A549 (cell line): ENCODE measurements at regions not wholly inside any gene's neighbourhood (a gene's known extent, or its start where the extent isn't known, plus 50 kb on each side); places are given as distances from the start of the nearest gene placed in this dataset.
A peak's percentile ranks its signal among the peaks of the same experiment; 100 is the strongest.

Source experiments
- ATAC-seq, 2 experiments: fragments of 200-7000 bp in 1 of 2; fragments of >200 bp in 1 of 2; cut with Nextera tagmentation in 1 of 2; cut with Tn5 transposase in 1 of 2; 3 replicates each; pipeline versions ENCODE4 v1.8.0 to v1.9.1; 2018 to 2020; ENCODE audit warnings: mild to moderate bottlenecking in 1 of 2, moderate library complexity in 1 of 2
- CTCF ChIA-PET: fragments of 300-600 bp; sonication (Branson Sonifier 250); formaldehyde crosslinking; extraction: SDS; loops from one replicate; lab custom pipeline; 2021; ENCODE audit warnings: antibody characterized with exemption, inconsistent platforms; lab: Yijun Ruan, JAX
- POLR2A ChIA-PET: fragments of 350-600 bp; formaldehyde crosslinking; extraction: SDS; loops from one replicate; lab custom pipeline; 2021; ENCODE audit warnings: antibody characterized with exemption, inconsistent platforms; lab: Yijun Ruan, JAX
- DNase-seq, 2 experiments: peaks; one replicate each; pipeline versions ENCODE4 v3.0.0 to v3.0.0-alpha.2; 2011 to 2016; ENCODE audit warnings: low read depth in 1 of 2, low spot score in 1 of 2
- FAIRE-seq: peaks from 2 replicates; lab custom pipeline; 2011; peaks lifted over from hg19 to GRCh38; lab: Jason Lieb, UNC
- H3K27ac ChIP-seq, 2 experiments: fragments of >200 bp; sonication (Bioruptor Twin); formaldehyde crosslinking; 3 replicates each; pipeline ENCODE4 v1.5.1; 2016 to 2017
- H3K4me1 ChIP-seq: fragments of >200 bp; sonication (Bioruptor Twin); formaldehyde crosslinking; 3 replicates; pipeline ENCODE4 v1.6.1; 2016
- H3K4me2 ChIP-seq: fragments of >200 bp; sonication (Bioruptor Twin); formaldehyde crosslinking; 3 replicates; pipeline ENCODE4 v1.6.1; 2016
- H3K4me3 ChIP-seq: fragments of >200 bp; sonication (Bioruptor Twin); formaldehyde crosslinking; 3 replicates; pipeline ENCODE4 v1.5.1; 2016
- H3K9me3 ChIP-seq: fragments of >200 bp; sonication (Bioruptor Twin); formaldehyde crosslinking; 3 replicates; pipeline ENCODE4 v1.6.1; 2016
- ATOH8 ChIP-seq: fragments of 250-450 bp; sonication (Bioruptor Pico); IDR thresholded peaks from 2 replicates; pipeline ENCODE4 v1.5.0; 2020; ENCODE audit warnings: low read depth, mild to moderate bottlenecking, moderate library complexity
- CBX2 ChIP-seq: fragments of 200-600 bp; sonication (generic); IDR thresholded peaks from 2 replicates; pipeline ENCODE4 v1.6.1; 2016; ENCODE audit warnings: low read depth, mild to moderate bottlenecking, borderline replicate concordance
- CHD2 ChIP-seq: fragments of 150-350 bp; IDR thresholded peaks from 2 replicates; pipeline ENCODE4 v1.6.1; 2014; ENCODE audit warnings: low read length; ENCODE audit not compliant: partially characterized antibody
- CTCF ChIP-seq: fragments of >200 bp; sonication (Bioruptor Twin); formaldehyde crosslinking; IDR thresholded peaks from 3 replicates; pipeline ENCODE4 v1.5.1; 2016
- ELK1 ChIP-seq: fragments of 150-350 bp; IDR thresholded peaks from 2 replicates; pipeline ENCODE4 v1.6.1; 2014; ENCODE audit warnings: low read depth, mild to moderate bottlenecking, low read length
- EP300 ChIP-seq, 2 experiments: fragments of >200 bp; sonication (Bioruptor Twin); formaldehyde crosslinking; IDR thresholded peaks; 2 replicates in 1 of 2; 3 replicates in 1 of 2; pipeline ENCODE4 v1.6.1; 2016 to 2017
- MAZ ChIP-seq: fragments of 150-350 bp; IDR thresholded peaks from 2 replicates; pipeline ENCODE4 v1.6.1; 2014; ENCODE audit warnings: antibody characterized with exemption, low read depth, low read length, borderline replicate concordance
- NFE2L2 ChIP-seq: fragments of 150-350 bp; conservative IDR thresholded peaks from 2 replicates; pipeline ENCODE4 v1.6.1; 2014; ENCODE audit warnings: low read length
- NPAS2 ChIP-seq: fragments of 250-450 bp; sonication (Bioruptor Pico); IDR thresholded peaks from 2 replicates; pipeline ENCODE4 v1.8.0; 2022; ENCODE audit warnings: mild to moderate bottlenecking, moderate library complexity, borderline replicate concordance
- PHF8 ChIP-seq: fragments of 200-600 bp; sonication (generic); IDR thresholded peaks from 2 replicates; pipeline ENCODE4 v1.6.1; 2016; ENCODE audit warnings: low read depth, mild to moderate bottlenecking, antibody characterized with exemption, moderate library complexity, borderline replicate concordance
- RAD21 ChIP-seq, 2 experiments: fragments of >200 bp in 1 of 2; sonication (Bioruptor Twin) in 1 of 2; formaldehyde crosslinking in 1 of 2; IDR thresholded peaks in 1 of 2; conservative IDR thresholded peaks in 1 of 2; 2 replicates in 1 of 2; 3 replicates in 1 of 2; pipeline ENCODE4 v1.6.1; 2012 to 2018; ENCODE audit warnings: inconsistent platforms in 1 of 2
- REST ChIP-seq: fragments of 200-600 bp; sonication (generic); IDR thresholded peaks from 2 replicates; pipeline ENCODE4 v1.6.1; 2016; ENCODE audit warnings: antibody characterized with exemption, mild to moderate bottlenecking, moderate library complexity
- SMC3 ChIP-seq: fragments of >200 bp; sonication (Bioruptor Twin); formaldehyde crosslinking; IDR thresholded peaks from 3 replicates; pipeline ENCODE4 v1.6.1; 2018; ENCODE audit warnings: inconsistent platforms
- SREBF2 ChIP-seq: fragments of 450-650 bp; IDR thresholded peaks from 2 replicates; pipeline ENCODE4 v1.6.1; 2014; ENCODE audit warnings: mild to moderate bottlenecking, moderate library complexity
- TFCP2L1 ChIP-seq: fragments of 250-450 bp; sonication (Bioruptor Pico); IDR thresholded peaks from 2 replicates; pipeline ENCODE4 v1.5.0; 2021; ENCODE audit warnings: mild to moderate bottlenecking
- WGBS: methylation state at CpG from one replicate; pipeline ENCODE4 v1.1.6; 2017; ENCODE audit errors: missing lambda C conversion rate; 5-methylcytosine and 5-hydroxymethylcytosine counted together

- DNase-seq (no peak), ATAC-seq (no peak), FAIRE-seq (no peak)
- ChIA-PET CTCF (no interaction called here), POLR2A (no interaction called here)
- H3K4me1 ChIP-seq: no peaks in the 10 kb centered on the region
- TF ChIP-seq SREBF2 (no peak), SMC3 (no peak), EP300 (IDR thresholded peaks at IDR 0.05) (no peak), NPAS2 (CRISPR knock-in tag) (no peak), CBX2 (no peak), TFCP2L1 (CRISPR knock-in tag) (no peak), REST (no peak)
- H3K4me2 ChIP-seq: no peak overlapping the region
- no peak overlapping the region for H3K4me3 ChIP-seq
- H3K27ac ChIP-seq: no peak overlapping the region
- WGBS: 47% methylated on average over 3 of the region's 3 CpGs
- H3K9me3 ChIP-seq: no peaks in the 10 kb centered on the region
These were observed 180.1 kb upstream of the USP25 start for GRCh38 chr21:15549671-15550070.

GRCh38 chr21:15552914-15553494, 176.8 kb upstream of the USP25 start:
- Histone ChIP-seq H3K4me3 (no peak overlapping the region), H3K4me1 (no peaks in the 10 kb centered on the region)
- ATAC-seq: no peak

GRCh38 chr21:15557925-15558324, 171.9 kb upstream of the USP25 start:
- FAIRE-seq (no peak), ATAC-seq (no peak), DNase-seq (no peak)
- Histone ChIP-seq H3K4me1 (no peaks in the 10 kb centered on the region), H3K27ac (no peak overlapping the region), H3K4me2 (no peak overlapping the region), H3K4me3 (no peak overlapping the region), H3K9me3 (no peaks in the 10 kb centered on the region)
- 54% methylated on average over 4 of the region's 4 CpGs for WGBS
- ChIA-PET CTCF (no interaction called here), POLR2A (no interaction called here)
- TF ChIP-seq REST (no peak), PHF8 (no peak), CHD2 (no peak), NFE2L2 (no peak), RAD21 (conservative IDR thresholded peaks at IDR 0.05 in 1 of 2, IDR thresholded peaks at IDR 0.05 in 1 of 2) (no peak), MAZ (no peak), ELK1 (no peak)

More at GRCh38 chr21:15552914-15553494, 176.8 kb upstream of the USP25 start:
- DNase-seq: peak; percentile 1 to 20
- H3K27ac ChIP-seq: no peak overlapping the region
- ChIA-PET POLR2A (interaction anchor here (1.1 kb wide), 1 partner anchor 488 kb away, joined by 3 read pairs; the partner anchor contains the start of gene NRIP1), CTCF (interaction anchor here (0.5 to 1.8 kb wide), 17 partner anchors 10 to 1155 kb away, joined by 3 to 7 read pairs (median 4); no protein-coding TSS in a partner anchor)
- H3K4me2 ChIP-seq: no peak overlapping the region; the same call in 2 of the 3 replicates
- no peak for FAIRE-seq
- WGBS: 31% methylated on average over 3 of the region's 3 CpGs
- no peaks in the 10 kb centered on the region for H3K9me3 ChIP-seq
- peak; percentile 56 to 59; a peak in 4 of 5 replicates for TF ChIP-seq RAD21 (conservative IDR thresholded peaks at IDR 0.05 in 1 of 2, IDR thresholded peaks at IDR 0.05 in 1 of 2)
- TF ChIP-seq ATOH8 (CRISPR knock-in tag): no peak
- TF ChIP-seq SMC3: peak; percentile 42; the same call in 2 of the 3 replicates
- TF ChIP-seq CTCF: peak; percentile 41
